A549 (cell line): ENCODE measurements at regions not wholly inside any gene's neighbourhood (a gene's known extent, or its start where the extent isn't known, plus 50 kb on each side); places are given as distances from the start of the nearest gene placed in this dataset.

Source experiments
- ATAC-seq, 2 experiments: fragments of 200-7000 bp in 1 of 2; fragments of >200 bp in 1 of 2; cut with Nextera tagmentation in 1 of 2; cut with Tn5 transposase in 1 of 2; 3 replicates each; pipeline versions ENCODE4 v1.8.0 to v1.9.1; 2018 to 2020; ENCODE audit warnings: mild to moderate bottlenecking in 1 of 2, moderate library complexity in 1 of 2
- CTCF ChIA-PET: fragments of 300-600 bp; sonication (Branson Sonifier 250); formaldehyde crosslinking; extraction: SDS; loops from one replicate; lab custom pipeline; 2021; ENCODE audit warnings: antibody characterized with exemption, inconsistent platforms; lab: Yijun Ruan, JAX
- POLR2A ChIA-PET: fragments of 350-600 bp; formaldehyde crosslinking; extraction: SDS; loops from one replicate; lab custom pipeline; 2021; ENCODE audit warnings: antibody characterized with exemption, inconsistent platforms; lab: Yijun Ruan, JAX
- DNase-seq, 2 experiments: peaks; one replicate each; pipeline versions ENCODE4 v3.0.0 to v3.0.0-alpha.2; 2011 to 2016; ENCODE audit warnings: low read depth in 1 of 2, low spot score in 1 of 2
- FAIRE-seq: peaks from 2 replicates; lab custom pipeline; 2011; peaks lifted over from hg19 to GRCh38; lab: Jason Lieb, UNC
- H3K27ac ChIP-seq, 2 experiments: fragments of >200 bp; sonication (Bioruptor Twin); formaldehyde crosslinking; 3 replicates each; pipeline ENCODE4 v1.5.1; 2016 to 2017
- H3K4me1 ChIP-seq: fragments of >200 bp; sonication (Bioruptor Twin); formaldehyde crosslinking; 3 replicates; pipeline ENCODE4 v1.6.1; 2016
- H3K4me2 ChIP-seq: fragments of >200 bp; sonication (Bioruptor Twin); formaldehyde crosslinking; 3 replicates; pipeline ENCODE4 v1.6.1; 2016
- H3K4me3 ChIP-seq: fragments of >200 bp; sonication (Bioruptor Twin); formaldehyde crosslinking; 3 replicates; pipeline ENCODE4 v1.5.1; 2016
- H3K9me3 ChIP-seq: fragments of >200 bp; sonication (Bioruptor Twin); formaldehyde crosslinking; 3 replicates; pipeline ENCODE4 v1.6.1; 2016
- ATOH8 ChIP-seq: fragments of 250-450 bp; sonication (Bioruptor Pico); IDR thresholded peaks from 2 replicates; pipeline ENCODE4 v1.5.0; 2020; ENCODE audit warnings: low read depth, mild to moderate bottlenecking, moderate library complexity
- BCL3 ChIP-seq: fragments of >200 bp; sonication (Bioruptor Twin); formaldehyde crosslinking; IDR thresholded peaks from 3 replicates; pipeline ENCODE4 v1.6.1; 2016
- CBX2 ChIP-seq: fragments of 200-600 bp; sonication (generic); IDR thresholded peaks from 2 replicates; pipeline ENCODE4 v1.6.1; 2016; ENCODE audit warnings: low read depth, mild to moderate bottlenecking, borderline replicate concordance
- EHMT2 ChIP-seq: fragments of 200-600 bp; sonication (generic); IDR thresholded peaks from 2 replicates; pipeline ENCODE4 v1.6.1; 2016; ENCODE audit warnings: antibody characterized with exemption, low read depth, mild to moderate bottlenecking, moderate library complexity
- ELK1 ChIP-seq: fragments of 150-350 bp; IDR thresholded peaks from 2 replicates; pipeline ENCODE4 v1.6.1; 2014; ENCODE audit warnings: low read depth, mild to moderate bottlenecking, low read length
- ESRRA ChIP-seq: fragments of 150-350 bp; IDR thresholded peaks from 2 replicates; pipeline ENCODE4 v1.6.1; 2014; ENCODE audit warnings: mild to moderate bottlenecking, low read length, borderline replicate concordance
- FOSL2 ChIP-seq, 2 experiments: fragments of 450-650 bp in 1 of 2; fragments of >200 bp in 1 of 2; sonication (Bioruptor Twin) in 1 of 2; formaldehyde crosslinking; IDR thresholded peaks; 2 replicates each; pipeline versions ENCODE4 v1.5.0 to v1.6.1; 2016 to 2020; ENCODE audit warnings: mild to moderate bottlenecking in 1 of 2, moderate library complexity in 1 of 2
- FOXS1 ChIP-seq: fragments of 250-450 bp; sonication (Bioruptor Pico); IDR thresholded peaks from 2 replicates; pipeline ENCODE4 v1.5.0; 2020; ENCODE audit warnings: mild to moderate bottlenecking, moderate library complexity
- GATA3 ChIP-seq: IDR thresholded peaks from 2 replicates; pipeline ENCODE4 v1.6.1; 2012; ENCODE audit warnings: borderline replicate concordance
- HES2 ChIP-seq: fragments of >200 bp; sonication (Bioruptor Twin); formaldehyde crosslinking; IDR thresholded peaks from 2 replicates; pipeline ENCODE4 v1.6.1; 2016
- HEYL ChIP-seq: fragments of 250-450 bp; sonication (Bioruptor Pico); IDR thresholded peaks from 2 replicates; pipeline ENCODE4 v1.8.0; 2021; ENCODE audit warnings: mild to moderate bottlenecking, moderate library complexity
- KDM5A ChIP-seq: fragments of 200-600 bp; sonication (generic); IDR thresholded peaks from 2 replicates; pipeline ENCODE4 v1.6.1; 2016; ENCODE audit warnings: antibody characterized with exemption, mild to moderate bottlenecking
- NFE2L2 ChIP-seq: fragments of 150-350 bp; conservative IDR thresholded peaks from 2 replicates; pipeline ENCODE4 v1.6.1; 2014; ENCODE audit warnings: low read length
- POLR2A ChIP-seq: IDR thresholded peaks from 2 replicates; pipeline ENCODE4 v1.6.1; 2012; ENCODE audit warnings: mild to moderate bottlenecking, low read length
- RCOR1 ChIP-seq: fragments of 150-350 bp; IDR thresholded peaks from 2 replicates; pipeline ENCODE4 v1.6.1; 2014; ENCODE audit warnings: antibody characterized with exemption, low read length, low read depth
- REST ChIP-seq: fragments of 200-600 bp; sonication (generic); IDR thresholded peaks from 2 replicates; pipeline ENCODE4 v1.6.1; 2016; ENCODE audit warnings: antibody characterized with exemption, mild to moderate bottlenecking, moderate library complexity
- SMC3 ChIP-seq: fragments of >200 bp; sonication (Bioruptor Twin); formaldehyde crosslinking; IDR thresholded peaks from 3 replicates; pipeline ENCODE4 v1.6.1; 2018; ENCODE audit warnings: inconsistent platforms
- TP53 ChIP-seq: fragments of 250-450 bp; sonication (Bioruptor Pico); IDR thresholded peaks from 2 replicates; pipeline ENCODE4 v1.5.0; 2021; ENCODE audit warnings: mild to moderate bottlenecking, moderate library complexity
- WGBS: methylation state at CpG from one replicate; pipeline ENCODE4 v1.1.6; 2017; ENCODE audit errors: missing lambda C conversion rate; 5-methylcytosine and 5-hydroxymethylcytosine counted together

- TF ChIP-seq ATOH8 (CRISPR knock-in tag) (no peak), REST (no peak), HES2 (no peak), HEYL (no peak)
Observed at GRCh38 chr6:71473926-71474325, 185.3 kb downstream of the OGFRL1 start (continued).

- TF ChIP-seq NFE2L2 = no peak
- no peak for DNase-seq
- FAIRE-seq = no peak
- ChIA-PET CTCF (no interaction called here), POLR2A (no interaction called here)
- Histone ChIP-seq H3K9me3 (no peaks in the 10 kb centered on the region), H3K4me1 (peaks cover 23% of the 10 kb centered on the region), H3K4me2 (no peak overlapping the region), H3K4me3 (no peak overlapping the region), H3K27ac (no peak overlapping the region)
- 71% methylated on average over 1 of the region's 1 CpG for WGBS
- ATAC-seq = no peak
Observed at GRCh38 chr6:71474942-71475341, 186.3 kb downstream of the OGFRL1 start.

- DNase-seq = no peak
- no peak for ATAC-seq
- Histone ChIP-seq H3K27ac (no peak overlapping the region), H3K4me2 (no peak overlapping the region), H3K9me3 (no peaks in the 10 kb centered on the region), H3K4me1 (peaks cover 23% of the 10 kb centered on the region)
- no peak for FAIRE-seq
- POLR2A ChIA-PET = no interaction called here
- CTCF ChIA-PET = interaction anchor here (0.8 to 1.1 kb wide), 3 partner anchors 8 to 80 kb away, joined by 3 read pairs; no protein-coding TSS in a partner anchor
- 69% methylated on average over 4 of the region's 4 CpGs for WGBS
- no peak for TF ChIP-seq EHMT2
- no peak for TF ChIP-seq SMC3
- no peak for TF ChIP-seq FOSL2 (IDR thresholded peaks at IDR 0.05)
- TF ChIP-seq FOSL2 (CRISPR knock-in tag; IDR thresholded peaks at IDR 0.05) = no peak
- TF ChIP-seq, all 56 proteins: peak for 0
- no peak overlapping the region for H3K4me3 ChIP-seq
Observed at GRCh38 chr6:71476371-71476770, 187.8 kb downstream of the OGFRL1 start.

- H3K27ac ChIP-seq = 0 out of 6 replicates have a peak overlapping the region, but pooled peaks of 1 of the 2 experiments have one; percentile 33
- no peaks in the 10 kb centered on the region for H3K9me3 ChIP-seq
- FAIRE-seq (no peak), ATAC-seq (no peak), DNase-seq (no peak)
- no peak overlapping the region for H3K4me3 ChIP-seq
- TF ChIP-seq TP53 (no peak), BCL3 (no peak), KDM5A (no peak), POLR2A (no peak), CBX2 (no peak), ELK1 (no peak), GATA3 (no peak), RCOR1 (no peak), FOSL2 (IDR thresholded peaks at IDR 0.05) (no peak), FOSL2 (CRISPR knock-in tag; IDR thresholded peaks at IDR 0.05) (no peak), FOXS1 (no peak), ESRRA (no peak)
- POLR2A ChIA-PET = no interaction called here
- no peak overlapping the region for H3K4me2 ChIP-seq
- WGBS = 79% methylated on average over 2 of the region's 2 CpGs
- H3K4me1 ChIP-seq = peaks cover 23% of the 10 kb centered on the region
- CTCF ChIA-PET = interaction anchor here (0.8 to 1.1 kb wide), 2 partner anchors 9 to 81 kb away, joined by 3 read pairs; no protein-coding TSS in a partner anchor
Observed at GRCh38 chr6:71476872-71477271, 188.3 kb downstream of the OGFRL1 start.
